ENCODE measurements at regions not wholly inside any gene's neighbourhood (a gene's known extent, or its start where the extent isn't known, plus 50 kb on each side); places are given as distances from the start of the nearest gene placed in this dataset.

DNA sequence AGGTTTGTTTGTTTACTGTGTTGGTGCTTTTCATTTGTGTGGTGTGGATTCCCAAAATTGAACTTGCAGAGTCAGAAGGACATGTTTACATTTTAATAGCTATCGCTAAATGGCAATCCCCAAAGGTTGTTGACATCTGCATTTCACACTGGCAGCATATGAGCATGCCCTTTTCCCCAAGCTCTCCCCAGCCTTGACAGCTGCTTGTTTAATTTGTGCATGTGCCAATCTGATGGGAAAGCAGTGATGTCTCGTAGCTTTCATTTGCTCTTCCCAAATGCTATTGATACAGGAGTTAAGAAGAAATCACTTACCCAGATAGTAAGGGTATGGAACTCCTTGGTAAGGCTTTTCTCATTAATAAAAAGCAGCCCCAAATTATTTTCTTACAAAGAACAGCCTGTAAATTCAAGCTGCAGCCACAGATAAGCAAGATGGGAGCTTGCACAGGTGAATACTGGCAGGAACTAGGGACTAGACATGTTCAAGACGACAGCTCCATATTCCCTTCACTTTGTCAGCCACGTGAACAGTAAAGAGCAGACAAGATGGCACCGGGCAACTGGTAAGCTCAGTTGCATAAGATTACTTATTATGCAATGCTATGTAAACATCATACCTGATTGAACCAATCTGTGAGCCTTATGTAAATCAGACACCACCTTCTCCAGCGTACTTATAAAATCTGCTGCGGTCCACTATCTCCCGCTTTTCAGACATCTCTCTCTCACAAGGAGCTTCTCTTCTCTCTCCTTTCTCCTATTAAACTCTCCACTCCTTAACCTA, 87.4 kb downstream of the IGLL5 start:
- no peak for DNase-seq (ENCODE audit: low read depth, low spot score)
- no peak for TF ChIP-seq CTCF (IDR thresholded peaks at IDR 0.05; ENCODE audit: low read depth, low read length)
- H3K9me3 ChIP-seq (ENCODE audit: control insufficient read depth, insufficient read depth, low read length): no peaks in the 10 kb centered on the region
- no peak overlapping the region for H3K4me3 ChIP-seq (ENCODE audit: low read depth, low read length)
- ChIA-PET POLR2A (no interaction called here), CTCF (interaction anchor here (0.6 to 2.3 kb wide), 3 partner anchors 15 to 19 kb away, joined by 3 to 13 read pairs (median 4); no protein-coding TSS in a partner anchor)
- no peak overlapping the region for H3K27ac ChIP-seq (ENCODE audit: low read depth, low read length)
- H3K27me3 ChIP-seq (ENCODE audit: control insufficient read depth, insufficient read depth, low read length): no peaks in the 10 kb centered on the region

DNA sequence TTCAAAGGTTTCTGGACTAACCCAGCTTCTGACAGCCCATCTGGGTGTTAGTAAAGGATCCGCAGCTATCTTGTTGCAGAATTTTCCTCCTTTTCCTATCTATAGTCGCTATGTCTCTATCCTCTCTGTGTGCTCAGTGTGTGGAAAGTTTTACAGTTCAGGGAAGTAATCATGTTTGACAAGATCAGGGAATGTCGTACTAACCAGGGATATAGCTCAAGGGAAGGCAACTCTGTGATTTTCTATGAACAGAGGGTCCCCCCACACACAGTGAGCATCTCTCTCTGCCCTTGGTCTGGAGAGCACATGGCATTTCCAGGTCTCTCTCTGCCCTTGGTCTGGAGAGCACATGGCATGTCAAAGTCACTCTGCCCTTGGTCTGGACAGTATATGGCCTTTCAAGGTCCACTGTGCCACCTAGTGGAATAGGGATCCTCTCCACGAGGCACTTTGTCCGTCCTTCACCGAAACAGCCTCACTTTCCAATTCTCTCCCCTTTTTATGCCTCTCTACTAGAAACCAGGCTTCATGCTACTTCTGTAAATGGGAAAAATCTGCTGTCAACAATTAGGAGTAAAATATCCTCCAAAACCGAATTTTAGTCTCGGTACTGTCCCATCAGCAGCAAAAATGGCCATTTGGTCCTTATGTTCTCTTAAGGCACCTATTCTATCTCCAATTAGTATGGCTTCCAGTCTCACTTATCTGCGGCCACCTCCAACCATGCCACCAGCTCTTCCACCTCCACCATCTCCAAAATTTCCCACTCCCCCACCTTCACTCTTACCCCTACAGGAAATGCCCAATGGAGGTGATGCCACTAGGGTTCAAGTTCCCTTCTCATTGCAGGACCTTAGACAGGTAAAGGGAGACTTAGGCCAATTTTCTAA, 88.7 kb downstream of the IGLL5 start:
- CTCF ChIA-PET: interaction anchor here (0.6 to 2.3 kb wide), 3 partner anchors 17 to 355 kb away, joined by 3 to 13 read pairs (median 7); no protein-coding TSS in a partner anchor
- no peak overlapping the region for H3K27ac ChIP-seq (ENCODE audit: low read depth, low read length)

GRCh38 chr22:22977479-22978200, 90.0 kb downstream of the IGLL5 start:
- H3K4me3 ChIP-seq (ENCODE audit: low read depth, low read length): no peak overlapping the region
- no peak for TF ChIP-seq CTCF (IDR thresholded peaks at IDR 0.05; ENCODE audit: low read depth, low read length)
- no peak for DNase-seq (ENCODE audit: low read depth, low spot score)

More for the DNA sequence above, 88.7 kb downstream of the IGLL5 start:
- H3K27me3 ChIP-seq (ENCODE audit: control insufficient read depth, insufficient read depth, low read length): no peaks in the 10 kb centered on the region
- POLR2A ChIA-PET: no interaction called here
- H3K4me3 ChIP-seq (ENCODE audit: low read depth, low read length): no peak overlapping the region
- DNase-seq (ENCODE audit: low read depth, low spot score): no peak
- H3K9me3 ChIP-seq (ENCODE audit: control insufficient read depth, insufficient read depth, low read length): peaks cover 2% of the 10 kb centered on the region; the same call in 1 of the 2 replicates
- no peak for TF ChIP-seq CTCF (IDR thresholded peaks at IDR 0.05; ENCODE audit: low read depth, low read length)

GRCh38 chr22:22978637-22979036, 91.0 kb downstream of the IGLL5 start:
- ChIA-PET POLR2A (no interaction called here), CTCF (no interaction called here)
- TF ChIP-seq CTCF (IDR thresholded peaks at IDR 0.05; ENCODE audit: low read depth, low read length): no peak
- H3K27me3 ChIP-seq (ENCODE audit: control insufficient read depth, insufficient read depth, low read length): no peaks in the 10 kb centered on the region
- no peak overlapping the region for H3K27ac ChIP-seq (ENCODE audit: low read depth, low read length)
- no peak for DNase-seq (ENCODE audit: low read depth, low spot score)
- no peak overlapping the region for H3K4me3 ChIP-seq (ENCODE audit: low read depth, low read length)
- H3K9me3 ChIP-seq (ENCODE audit: control insufficient read depth, insufficient read depth, low read length): peaks cover 2% of the 10 kb centered on the region; the same call in 1 of the 2 replicates

More at GRCh38 chr22:22977479-22978200, 90.0 kb downstream of the IGLL5 start:
- ChIA-PET CTCF (interaction anchor here (1.1 kb wide), 1 partner anchor 18 kb away, joined by 3 read pairs; no protein-coding TSS in a partner anchor), POLR2A (no interaction called here)
- H3K27me3 ChIP-seq (ENCODE audit: control insufficient read depth, insufficient read depth, low read length): no peaks in the 10 kb centered on the region
- H3K9me3 ChIP-seq (ENCODE audit: control insufficient read depth, insufficient read depth, low read length): peaks cover 2% of the 10 kb centered on the region; the same call in 1 of the 2 replicates
- H3K27ac ChIP-seq (ENCODE audit: low read depth, low read length): no peak overlapping the region
